NCI-H1694 (cell line): ENCODE measurements at regions not wholly inside any gene's neighbourhood (a gene's known extent, or its start where the extent isn't known, plus 50 kb on each side); places are given as distances from the start of the nearest gene placed in this dataset.
A peak's percentile ranks its signal among the peaks of the same experiment; 100 is the strongest.

ENCODE experiments used
- DNase-seq: peaks from one replicate; lab custom pipeline; 2025; lab: John Stamatoyannopoulos, UW

- no peak for DNase-seq
These were observed 212.7 kb upstream of the COPS8 start for GRCh38 chr2:236872981-236873380.

GRCh38 chr2:236873636-236874035, 212.1 kb upstream of the COPS8 start:
- DNase-seq: no peak

- DNase-seq: no peak
These were observed 210.7 kb upstream of the COPS8 start for GRCh38 chr2:236874866-236875481.

- no peak for DNase-seq
These were observed 209.7 kb upstream of the COPS8 start for GRCh38 chr2:236875906-236876505.

- no peak for DNase-seq
These were observed 209.0 kb upstream of the COPS8 start for GRCh38 chr2:236876642-236877041.

- no peak for DNase-seq
These were observed 207.7 kb upstream of the COPS8 start for GRCh38 chr2:236877972-236878371.

- DNase-seq: no peak
These were observed 206.2 kb upstream of the COPS8 start for GRCh38 chr2:236879416-236879963.

- no peak for DNase-seq
These were observed 203.6 kb upstream of the COPS8 start for GRCh38 chr2:236882074-236882473.

- DNase-seq: no peak
These were observed 202.8 kb upstream of the COPS8 start for GRCh38 chr2:236882930-236883329.

- no peak for DNase-seq
These were observed 201.9 kb upstream of the COPS8 start for GRCh38 chr2:236883819-236884218.

- no peak for DNase-seq
These were observed 201.0 kb upstream of the COPS8 start for GRCh38 chr2:236884569-236885175.

- no peak for DNase-seq
These were observed 199.2 kb upstream of the COPS8 start for GRCh38 chr2:236886456-236886855.

GRCh38 chr2:236887531-236887930, 198.2 kb upstream of the COPS8 start:
- DNase-seq: no peak

GRCh38 chr2:236887953-236888793, 197.5 kb upstream of the COPS8 start:
- no peak for DNase-seq

- DNase-seq: no peak
These were observed 196.6 kb upstream of the COPS8 start for GRCh38 chr2:236888794-236889780.

- DNase-seq: no peak
These were observed 195.6 kb upstream of the COPS8 start for GRCh38 chr2:236889791-236890704.

- peak; percentile 39 for DNase-seq
These were observed 193.0 kb upstream of the COPS8 start for GRCh38 chr2:236892721-236893120.

GRCh38 chr2:236894791-236895190, 190.9 kb upstream of the COPS8 start:
- no peak for DNase-seq

- DNase-seq: no peak
These were observed 190.2 kb upstream of the COPS8 start for GRCh38 chr2:236895497-236895896.

- DNase-seq: no peak
These were observed 189.0 kb upstream of the COPS8 start for GRCh38 chr2:236896688-236897087.
